ENCODE measurements at regions not wholly inside any gene's neighbourhood (a gene's known extent, or its start where the extent isn't known, plus 50 kb on each side); places are given as distances from the start of the nearest gene placed in this dataset.

DNA sequence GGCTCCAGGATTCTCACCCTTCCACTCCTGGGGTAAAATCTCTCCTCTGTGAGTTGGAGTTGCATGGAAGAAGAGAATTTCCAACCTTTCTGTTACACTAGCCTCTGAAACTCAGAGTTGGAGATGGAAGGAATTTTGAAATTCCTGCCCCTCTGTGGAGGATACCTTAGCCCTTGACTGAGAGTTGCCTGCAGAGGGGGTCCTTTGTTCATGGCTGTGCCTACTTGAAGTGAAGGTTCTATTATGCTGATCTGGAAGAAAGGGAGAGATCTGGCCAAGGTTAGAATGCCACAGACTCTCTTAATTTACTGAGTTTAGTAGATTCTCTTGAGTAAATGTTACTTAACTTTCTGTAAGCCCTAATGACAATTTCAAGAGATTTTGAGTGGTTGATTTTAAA, 626.6 kb upstream of the GYPC start:
- TF ChIP-seq, protein P1, sequence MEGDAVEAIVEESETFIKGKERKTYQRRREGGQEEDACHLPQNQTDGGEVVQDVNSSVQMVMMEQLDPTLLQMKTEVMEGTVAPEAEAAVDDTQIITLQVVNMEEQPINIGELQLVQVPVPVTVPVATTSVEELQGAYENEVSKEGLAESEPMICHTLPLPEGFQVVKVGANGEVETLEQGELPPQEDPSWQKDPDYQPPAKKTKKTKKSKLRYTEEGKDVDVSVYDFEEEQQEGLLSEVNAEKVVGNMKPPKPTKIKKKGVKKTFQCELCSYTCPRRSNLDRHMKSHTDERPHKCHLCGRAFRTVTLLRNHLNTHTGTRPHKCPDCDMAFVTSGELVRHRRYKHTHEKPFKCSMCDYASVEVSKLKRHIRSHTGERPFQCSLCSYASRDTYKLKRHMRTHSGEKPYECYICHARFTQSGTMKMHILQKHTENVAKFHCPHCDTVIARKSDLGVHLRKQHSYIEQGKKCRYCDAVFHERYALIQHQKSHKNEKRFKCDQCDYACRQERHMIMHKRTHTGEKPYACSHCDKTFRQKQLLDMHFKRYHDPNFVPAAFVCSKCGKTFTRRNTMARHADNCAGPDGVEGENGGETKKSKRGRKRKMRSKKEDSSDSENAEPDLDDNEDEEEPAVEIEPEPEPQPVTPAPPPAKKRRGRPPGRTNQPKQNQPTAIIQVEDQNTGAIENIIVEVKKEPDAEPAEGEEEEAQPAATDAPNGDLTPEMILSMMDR (conservative IDR thresholded peaks at IDR 0.05 in 1 of 2, IDR thresholded peaks at IDR 0.05 in 1 of 2; ENCODE audit: low read depth in 1 of 2, low read length in 2 of 2) = no peak
- TF ChIP-seq EZH2 (IDR thresholded peaks at IDR 0.05; ENCODE audit: low read length, missing control alignments) = no peak

All from fibroblast of lung (primary cell).